H1 (cell line): ENCODE measurements at regions not wholly inside any gene's neighbourhood (a gene's known extent, or its start where the extent isn't known, plus 50 kb on each side); places are given as distances from the start of the nearest gene placed in this dataset.

Experiments used
- CTCF ChIA-PET: fragments of 300-600 bp; sonication (Branson Sonifier 250); formaldehyde crosslinking; loops from one replicate; lab custom pipeline; 2021; ENCODE audit not compliant: partially characterized antibody; lab: Charles Lee
- POLR2A ChIA-PET: fragments of 300-600 bp; sonication (Branson Sonifier 250); formaldehyde crosslinking; loops from one replicate; lab custom pipeline; 2021; ENCODE audit warnings: inconsistent platforms; ENCODE audit not compliant: partially characterized antibody; lab: Charles Lee
- DNase-seq, 2 experiments: peaks; one replicate each; pipeline versions ENCODE4 v3.0.0 to v3.0.0-alpha.2; 2010 to 2022; ENCODE audit warnings: low spot score in 2 of 2, low read depth in 1 of 2, mixed read lengths in 1 of 2
- FAIRE-seq: peaks from 2 replicates; lab custom pipeline; 2011; peaks lifted over from hg19 to GRCh38; lab: Jason Lieb, UNC
- H2AFZ ChIP-seq: 2 replicates; pipeline ENCODE4 v1.8.1; 2012; ENCODE audit warnings: low read length, inconsistent platforms
- H2AK5ac ChIP-seq: 2 replicates; pipeline ENCODE4 v1.6.1; 2013; ENCODE audit warnings: low read depth, low read length
- H2BK120ac ChIP-seq: replicated peaks from 2 replicates; pipeline ENCODE3; 2013; ENCODE audit warnings: low read depth, low read length, inconsistent platforms
- H2BK12ac ChIP-seq: 2 replicates; pipeline ENCODE4 v1.6.1; 2013; ENCODE audit warnings: low read depth, low read length
- H2BK15ac ChIP-seq: 2 replicates; pipeline ENCODE4 v1.6.1; 2013; ENCODE audit warnings: low read length
- H2BK20ac ChIP-seq: 2 replicates; pipeline ENCODE4 v1.6.1; 2013; ENCODE audit warnings: low read length
- H2BK5ac ChIP-seq: 2 replicates; pipeline ENCODE4 v1.6.1; 2013; ENCODE audit warnings: low read depth, low read length
- H3K14ac ChIP-seq: 2 replicates; pipeline ENCODE4 v1.6.1; 2013; ENCODE audit warnings: inconsistent platforms; ENCODE audit not compliant: insufficient read length
- H3K18ac ChIP-seq: 2 replicates; pipeline ENCODE4 v1.6.1; 2013; ENCODE audit warnings: low read length; ENCODE audit errors: extremely low read depth
- H3K23ac ChIP-seq: 2 replicates; pipeline ENCODE4 v1.6.1; 2013; ENCODE audit warnings: inconsistent platforms; ENCODE audit not compliant: insufficient read length
- H3K23me2 ChIP-seq: 2 replicates; pipeline ENCODE4 v1.6.1; 2013; ENCODE audit warnings: low read depth, low read length
- H3K27ac ChIP-seq: 2 replicates; pipeline ENCODE4 v1.6.1; 2011; ENCODE audit warnings: low read depth, low read length, inconsistent platforms
- H3K27me3 ChIP-seq, 4 experiments: replicated peaks in 1 of 4; 1 replicate in 1 of 4; 2 replicates in 3 of 4; pipeline versions ENCODE4 v1.6.1 to v1.8.1; 2011 to 2013; ENCODE audit warnings: low read length in 3 of 4, mild to moderate bottlenecking in 3 of 4, inconsistent platforms in 2 of 4, mixed read lengths in 2 of 4, moderate library complexity in 1 of 4; ENCODE audit not compliant: control insufficient read depth in 3 of 4, insufficient read depth in 3 of 4; ENCODE audit errors: extremely low read depth in 1 of 4
- H3K36me3 ChIP-seq, 4 experiments: 2 replicates each; pipeline versions ENCODE4 v1.6.1 to v1.8.1; 2011 to 2013; ENCODE audit warnings: mild to moderate bottlenecking in 4 of 4, low read length in 3 of 4, moderate library complexity in 2 of 4, control low read depth in 1 of 4, inconsistent platforms in 1 of 4; ENCODE audit not compliant: insufficient read depth in 4 of 4, control insufficient read depth in 2 of 4
- H3K4ac ChIP-seq: replicated peaks from 2 replicates; pipeline ENCODE3; 2013; ENCODE audit warnings: low read length, low read depth, mixed read lengths, inconsistent platforms; ENCODE audit not compliant: insufficient read length
- H3K4me1 ChIP-seq, 4 experiments: replicated peaks in 1 of 4; 1 replicate in 1 of 4; 2 replicates in 3 of 4; pipeline versions ENCODE4 v1.6.1 to v1.8.1; 2011 to 2013; ENCODE audit warnings: low read length in 3 of 4, inconsistent platforms in 2 of 4, mixed read lengths in 1 of 4; ENCODE audit not compliant: insufficient read depth in 4 of 4, control insufficient read depth in 3 of 4
- H3K4me2 ChIP-seq, 2 experiments: 2 replicates each; pipeline versions ENCODE4 v1.6.1 to v1.8.1; 2011 to 2013; ENCODE audit warnings: low read depth in 2 of 2, low read length in 2 of 2, control low read depth in 1 of 2, inconsistent platforms in 1 of 2, mild to moderate bottlenecking in 1 of 2; ENCODE audit not compliant: insufficient read depth in 1 of 2
- H3K4me3 ChIP-seq, 4 experiments: fragments of 200-600, 300-600 bp in 1 of 4; sonication (generic), shearing (Covaris generic), sonication (Bioruptor Twin) in 1 of 4; 2 replicates each; pipeline versions ENCODE4 v1.5.1 to v1.8.1; 2011 to 2016; ENCODE audit warnings: low read length in 4 of 4, low read depth in 3 of 4, control low read depth in 2 of 4, inconsistent platforms in 2 of 4, mild to moderate bottlenecking in 2 of 4, mixed read lengths in 1 of 4, moderate library complexity in 1 of 4; ENCODE audit not compliant: insufficient read depth in 2 of 4; ENCODE audit errors: extremely low read depth in 1 of 4
- H3K56ac ChIP-seq: replicated peaks from 2 replicates; pipeline ENCODE3; 2013; ENCODE audit warnings: low read depth, mild to moderate bottlenecking, mixed read lengths, low read length, inconsistent platforms; ENCODE audit not compliant: insufficient read length
- H3K79me1 ChIP-seq: 2 replicates; pipeline ENCODE4 v1.6.1; 2013; ENCODE audit warnings: low read depth, low read length, control low read depth
- H3K79me2 ChIP-seq, 2 experiments: 2 replicates each; pipeline versions ENCODE4 v1.6.1 to v1.8.1; 2012 to 2013; ENCODE audit warnings: low read length in 2 of 2, mild to moderate bottlenecking in 2 of 2, inconsistent platforms in 1 of 2; ENCODE audit not compliant: insufficient read depth in 2 of 2, control insufficient read depth in 1 of 2
- H3K9ac ChIP-seq, 4 experiments: replicated peaks in 1 of 4; 1 replicate in 1 of 4; 2 replicates in 3 of 4; pipeline versions ENCODE4 v1.6.1 to v1.8.1; 2011 to 2013; ENCODE audit warnings: low read depth in 3 of 4, low read length in 3 of 4, control low read depth in 2 of 4, mild to moderate bottlenecking in 2 of 4, moderate library complexity in 2 of 4, inconsistent platforms in 1 of 4; ENCODE audit errors: extremely low read depth in 1 of 4
- H3K9me3 ChIP-seq, 2 experiments: 2 replicates each; pipeline versions ENCODE4 v1.6.1 to v1.8.1; 2012 to 2013; ENCODE audit warnings: mild to moderate bottlenecking in 2 of 2, moderate library complexity in 2 of 2, control low read depth in 1 of 2, inconsistent platforms in 1 of 2, low read depth in 1 of 2, low read length in 1 of 2, mixed read lengths in 1 of 2; ENCODE audit not compliant: insufficient read depth in 2 of 2
- H4K20me1 ChIP-seq, 2 experiments: replicated peaks in 1 of 2; 2 replicates each; pipeline versions ENCODE3 to v1.8.1; 2011 to 2013; ENCODE audit warnings: inconsistent platforms in 2 of 2, low read length in 2 of 2, mild to moderate bottlenecking in 1 of 2; ENCODE audit not compliant: insufficient read depth in 2 of 2, control insufficient read depth in 1 of 2
- H4K5ac ChIP-seq: 2 replicates; pipeline ENCODE4 v1.6.1; 2013; ENCODE audit warnings: low read length, low read depth, mixed read lengths, inconsistent platforms; ENCODE audit not compliant: insufficient read length
- H4K8ac ChIP-seq: 2 replicates; pipeline ENCODE4 v1.8.0; 2013; ENCODE audit warnings: mild to moderate bottlenecking, moderate library complexity, low read length, inconsistent platforms; ENCODE audit not compliant: insufficient read depth; ENCODE audit errors: extremely low read depth
- H4K91ac ChIP-seq: replicated peaks from 2 replicates; pipeline ENCODE3; 2013; ENCODE audit warnings: low read length, mixed read lengths, inconsistent platforms; ENCODE audit not compliant: insufficient read length
- EZH2 ChIP-seq: fragments of 200-600 bp; sonication (generic); IDR thresholded peaks from 2 replicates; pipeline ENCODE4 v1.7.1; 2012; ENCODE audit warnings: low read depth, mild to moderate bottlenecking, moderate library complexity, low read length, inconsistent platforms; ENCODE audit not compliant: severe bottlenecking
- RAD21 ChIP-seq, 2 experiments: IDR thresholded peaks in 1 of 2; conservative IDR thresholded peaks in 1 of 2; 2 replicates each; pipeline ENCODE4 v1.6.1; 2011; ENCODE audit warnings: low read depth in 2 of 2, low read length in 2 of 2, improper control_type of control experiment in 1 of 2, inconsistent platforms in 1 of 2, mild to moderate bottlenecking in 1 of 2, moderate library complexity in 1 of 2
- RBBP5 ChIP-seq: IDR thresholded peaks from 2 replicates; pipeline ENCODE4 v1.7.1; 2012; ENCODE audit warnings: low read depth, mild to moderate bottlenecking, inconsistent platforms, low read length, moderate library complexity, borderline replicate concordance
- RFX5 ChIP-seq: IDR thresholded peaks from 2 replicates; pipeline ENCODE4 v1.6.1; 2011; ENCODE audit warnings: low read depth, low read length, improper control_type of control experiment, borderline replicate concordance
- SIRT6 ChIP-seq: IDR thresholded peaks from one replicate; pipeline ENCODE4 v1.7.1; 2012; ENCODE audit warnings: low read length, inconsistent platforms
- TCF12 ChIP-seq: IDR thresholded peaks from 2 replicates; pipeline ENCODE4 v1.6.1; 2011; ENCODE audit warnings: low read depth, mild to moderate bottlenecking, low read length
- TEAD4 ChIP-seq: IDR thresholded peaks from 2 replicates; pipeline ENCODE4 v1.6.1; 2012; ENCODE audit warnings: low read depth, low read length, inconsistent platforms, mixed read lengths
- WGBS, 2 experiments: shearing (Covaris generic) in 1 of 2; methylation state at CpG; one replicate each; pipeline versions ENCODE4 v1.1.6 to v1.1.7; 2013 to 2015; ENCODE audit warnings: low lambda C conversion rate in 2 of 2, mixed read lengths in 2 of 2, inconsistent platforms in 1 of 2, low coverage in 1 of 2, missing lambda C conversion rate in 1 of 2; ENCODE audit not compliant: insufficient replicate concordance in 2 of 2, insufficient coverage in 1 of 2, insufficient read length in 1 of 2; ENCODE audit errors: extremely low coverage in 1 of 2, missing lambda C conversion rate in 1 of 2; 5-methylcytosine and 5-hydroxymethylcytosine counted together
- TF ChIP-seq, protein P1 (sequence below), 3 experiments: IDR thresholded peaks; 1 replicate in 2 of 3; 2 replicates in 1 of 3; pipeline versions ENCODE4 v1.5.1 to v1.6.1; 2011; ENCODE audit warnings: low read length in 3 of 3, mild to moderate bottlenecking in 3 of 3, inconsistent platforms in 2 of 3, low read depth in 1 of 3, moderate library complexity in 1 of 3; ENCODE audit not compliant: insufficient read depth in 1 of 3; ENCODE audit errors: control extremely low read depth in 1 of 3
- TF ChIP-seq, protein P2 (sequence below): IDR thresholded peaks from 2 replicates; pipeline ENCODE4 v1.6.1; 2011; ENCODE audit warnings: low read length, improper control_type of control experiment
- TF ChIP-seq, protein P3 (sequence below): IDR thresholded peaks from 2 replicates; pipeline ENCODE4 v1.6.1; 2011; ENCODE audit warnings: low read depth, mild to moderate bottlenecking, low read length; ENCODE audit not compliant: insufficient read depth

DNA sequence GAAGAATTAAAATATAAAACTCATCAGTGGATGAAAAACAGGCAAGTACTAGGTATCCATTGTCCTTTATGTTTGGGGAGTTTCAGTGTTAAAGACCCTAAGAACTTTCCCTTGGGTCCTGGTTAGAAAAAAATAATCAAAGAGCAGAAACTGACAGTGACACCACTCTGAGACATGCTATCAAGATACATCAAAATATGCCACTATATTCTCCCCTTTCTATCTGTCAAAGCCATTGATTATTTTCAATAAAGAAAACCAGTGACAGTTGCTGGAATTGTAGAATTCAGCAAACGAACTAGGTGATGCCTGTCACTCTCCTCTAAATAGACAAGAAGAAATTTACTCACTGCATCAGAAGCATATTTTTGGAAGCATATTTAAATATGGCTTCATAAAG is 496.7 kb upstream of the CFAP20DC start:
- Histone ChIP-seq H3K9me3 (no peaks in the 10 kb centered on the region), H3K14ac (no peak overlapping the region), H3K4me1 (no peaks in the 10 kb centered on the region), H3K27ac (no peak overlapping the region), H2AK5ac (no peak overlapping the region), H3K18ac (no peak overlapping the region), H3K9ac (no peak overlapping the region), H2BK20ac (no peak overlapping the region), H3K36me3 (no peaks in the 10 kb centered on the region), H3K4ac (no peak overlapping the region), H3K23me2 (no peaks in the 10 kb centered on the region), H2BK12ac (no peak overlapping the region), H4K91ac (no peak overlapping the region), H4K8ac (no peak overlapping the region), H2AFZ (no peak overlapping the region), H3K27me3 (no peaks in the 10 kb centered on the region), H3K4me3 (no peak overlapping the region), H3K4me2 (no peak overlapping the region), H3K79me2 (no peaks in the 10 kb centered on the region), H3K56ac (no peak overlapping the region), H4K20me1 (no peaks in the 10 kb centered on the region), H2BK15ac (no peak overlapping the region), H3K23ac (no peak overlapping the region), H3K79me1 (no peaks in the 10 kb centered on the region), H4K5ac (no peak overlapping the region), H2BK5ac (no peak overlapping the region), H2BK120ac (no peak overlapping the region)
- POLR2A ChIA-PET = no interaction called here
- no peak for DNase-seq
- WGBS, 2 experiments = 95% methylated on average over 1 of the region's 1 CpG; no CpG with 5 or more reads in 1 of the 2 experiments
- TF ChIP-seq RAD21 (IDR thresholded peaks at IDR 0.05 in 1 of 2, conservative IDR thresholded peaks at IDR 0.05 in 1 of 2; ENCODE audit: low read depth in 2 of 2, low read length in 2 of 2) (no peak), EZH2 (no peak), TCF12 (no peak), RBBP5 (no peak), TEAD4 (no peak), SIRT6 (no peak), RFX5 (no peak)
- TF ChIP-seq, protein P1, sequence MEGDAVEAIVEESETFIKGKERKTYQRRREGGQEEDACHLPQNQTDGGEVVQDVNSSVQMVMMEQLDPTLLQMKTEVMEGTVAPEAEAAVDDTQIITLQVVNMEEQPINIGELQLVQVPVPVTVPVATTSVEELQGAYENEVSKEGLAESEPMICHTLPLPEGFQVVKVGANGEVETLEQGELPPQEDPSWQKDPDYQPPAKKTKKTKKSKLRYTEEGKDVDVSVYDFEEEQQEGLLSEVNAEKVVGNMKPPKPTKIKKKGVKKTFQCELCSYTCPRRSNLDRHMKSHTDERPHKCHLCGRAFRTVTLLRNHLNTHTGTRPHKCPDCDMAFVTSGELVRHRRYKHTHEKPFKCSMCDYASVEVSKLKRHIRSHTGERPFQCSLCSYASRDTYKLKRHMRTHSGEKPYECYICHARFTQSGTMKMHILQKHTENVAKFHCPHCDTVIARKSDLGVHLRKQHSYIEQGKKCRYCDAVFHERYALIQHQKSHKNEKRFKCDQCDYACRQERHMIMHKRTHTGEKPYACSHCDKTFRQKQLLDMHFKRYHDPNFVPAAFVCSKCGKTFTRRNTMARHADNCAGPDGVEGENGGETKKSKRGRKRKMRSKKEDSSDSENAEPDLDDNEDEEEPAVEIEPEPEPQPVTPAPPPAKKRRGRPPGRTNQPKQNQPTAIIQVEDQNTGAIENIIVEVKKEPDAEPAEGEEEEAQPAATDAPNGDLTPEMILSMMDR (IDR thresholded peaks at IDR 0.05; ENCODE audit: control extremely low read depth in 1 of 3, insufficient read depth in 1 of 3, low read depth in 1 of 3, low read length in 3 of 3) = no peak
- TF ChIP-seq, protein P2, sequence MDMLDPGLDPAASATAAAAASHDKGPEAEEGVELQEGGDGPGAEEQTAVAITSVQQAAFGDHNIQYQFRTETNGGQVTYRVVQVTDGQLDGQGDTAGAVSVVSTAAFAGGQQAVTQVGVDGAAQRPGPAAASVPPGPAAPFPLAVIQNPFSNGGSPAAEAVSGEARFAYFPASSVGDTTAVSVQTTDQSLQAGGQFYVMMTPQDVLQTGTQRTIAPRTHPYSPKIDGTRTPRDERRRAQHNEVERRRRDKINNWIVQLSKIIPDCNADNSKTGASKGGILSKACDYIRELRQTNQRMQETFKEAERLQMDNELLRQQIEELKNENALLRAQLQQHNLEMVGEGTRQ = no peak
- TF ChIP-seq, protein P3, sequence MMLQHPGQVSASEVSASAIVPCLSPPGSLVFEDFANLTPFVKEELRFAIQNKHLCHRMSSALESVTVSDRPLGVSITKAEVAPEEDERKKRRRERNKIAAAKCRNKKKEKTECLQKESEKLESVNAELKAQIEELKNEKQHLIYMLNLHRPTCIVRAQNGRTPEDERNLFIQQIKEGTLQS = no peak
- CTCF ChIA-PET = no interaction called here
- FAIRE-seq = no peak
